VCaP (cell line): ENCODE measurements at regions not wholly inside any gene's neighbourhood (a gene's known extent, or its start where the extent isn't known, plus 50 kb on each side); places are given as distances from the start of the nearest gene placed in this dataset.
"Not testable (repeated sequence)": the region's sequence is repeated elsewhere in the genome, so short reads cannot be mapped to it uniquely, and the experiment has no call there.

Source experiments
- H3K27ac ChIP-seq: fragments of 450-650 bp; 2 replicates; pipeline ENCODE4 v1.5.1; 2017
- TF ChIP-seq, protein P1 (sequence below): fragments of 450-650 bp; conservative IDR thresholded peaks from 2 replicates; pipeline ENCODE4 v1.5.1; 2017; ENCODE audit warnings: mild to moderate bottlenecking, moderate library complexity

DNA sequence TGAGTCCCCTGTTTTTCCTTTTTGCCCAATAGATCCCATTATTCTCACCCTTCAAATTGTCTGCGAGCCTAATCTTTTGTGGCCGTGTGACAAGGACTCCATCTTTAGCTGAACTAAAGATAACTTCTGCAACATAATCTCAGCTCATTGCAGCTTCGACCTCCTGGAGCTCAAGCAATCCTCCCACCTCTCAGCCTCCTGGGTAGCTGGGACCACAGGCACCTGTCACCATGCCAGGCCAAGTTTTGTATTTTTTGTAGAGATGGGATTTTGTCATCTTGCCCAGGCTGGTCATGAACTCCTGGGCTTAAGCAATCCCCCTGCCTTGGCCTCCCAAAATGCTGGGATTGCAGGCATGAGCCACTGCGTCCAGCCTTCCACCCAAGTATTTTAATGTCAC lies 161.0 kb downstream of the GJA1 start:
- TF ChIP-seq, protein P1, sequence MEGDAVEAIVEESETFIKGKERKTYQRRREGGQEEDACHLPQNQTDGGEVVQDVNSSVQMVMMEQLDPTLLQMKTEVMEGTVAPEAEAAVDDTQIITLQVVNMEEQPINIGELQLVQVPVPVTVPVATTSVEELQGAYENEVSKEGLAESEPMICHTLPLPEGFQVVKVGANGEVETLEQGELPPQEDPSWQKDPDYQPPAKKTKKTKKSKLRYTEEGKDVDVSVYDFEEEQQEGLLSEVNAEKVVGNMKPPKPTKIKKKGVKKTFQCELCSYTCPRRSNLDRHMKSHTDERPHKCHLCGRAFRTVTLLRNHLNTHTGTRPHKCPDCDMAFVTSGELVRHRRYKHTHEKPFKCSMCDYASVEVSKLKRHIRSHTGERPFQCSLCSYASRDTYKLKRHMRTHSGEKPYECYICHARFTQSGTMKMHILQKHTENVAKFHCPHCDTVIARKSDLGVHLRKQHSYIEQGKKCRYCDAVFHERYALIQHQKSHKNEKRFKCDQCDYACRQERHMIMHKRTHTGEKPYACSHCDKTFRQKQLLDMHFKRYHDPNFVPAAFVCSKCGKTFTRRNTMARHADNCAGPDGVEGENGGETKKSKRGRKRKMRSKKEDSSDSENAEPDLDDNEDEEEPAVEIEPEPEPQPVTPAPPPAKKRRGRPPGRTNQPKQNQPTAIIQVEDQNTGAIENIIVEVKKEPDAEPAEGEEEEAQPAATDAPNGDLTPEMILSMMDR = no peak
- H3K27ac ChIP-seq = no peak overlapping the region

DNA sequence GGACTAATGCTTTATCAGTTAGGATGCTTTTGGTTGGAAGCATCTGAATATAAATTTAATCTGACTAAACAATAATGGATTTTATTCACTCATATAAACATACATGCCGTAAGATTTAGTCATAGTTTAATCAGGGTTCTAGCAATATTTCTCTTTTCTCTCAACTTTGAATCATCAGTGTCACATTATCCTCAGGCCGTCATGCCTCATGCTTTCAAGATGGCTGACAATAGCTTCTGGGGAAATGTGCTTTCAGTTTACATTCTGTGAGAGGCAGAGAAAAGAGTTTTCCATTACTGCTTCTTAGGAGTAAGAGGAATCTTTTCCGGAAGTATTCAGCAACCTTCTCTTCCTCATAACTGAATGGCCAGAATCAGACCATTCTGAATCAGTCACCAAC lies 162.2 kb downstream of the GJA1 start:
- TF ChIP-seq, protein P1 = no peak
- no peak overlapping the region for H3K27ac ChIP-seq

DNA sequence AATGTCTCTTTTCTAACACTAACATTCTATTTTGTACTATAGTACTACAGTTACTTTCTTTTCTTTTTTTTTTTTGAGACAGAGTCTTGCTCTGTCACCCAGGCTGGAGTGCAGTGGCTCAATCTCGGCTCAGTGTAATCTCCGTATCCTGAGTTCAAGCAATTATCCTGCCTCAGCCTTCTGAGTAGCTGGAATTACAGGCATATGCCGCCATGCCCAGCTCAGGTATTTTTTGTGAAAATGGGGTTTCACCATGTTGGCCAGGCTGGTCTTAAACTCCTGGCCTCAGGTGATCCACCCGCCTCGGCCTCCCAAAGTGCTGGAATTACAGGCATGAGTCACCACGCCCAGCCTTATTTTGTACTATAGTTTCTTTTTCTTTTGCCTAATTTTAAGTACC lies 163.9 kb downstream of the GJA1 start:
- H3K27ac ChIP-seq = not testable (repeated sequence)

DNA sequence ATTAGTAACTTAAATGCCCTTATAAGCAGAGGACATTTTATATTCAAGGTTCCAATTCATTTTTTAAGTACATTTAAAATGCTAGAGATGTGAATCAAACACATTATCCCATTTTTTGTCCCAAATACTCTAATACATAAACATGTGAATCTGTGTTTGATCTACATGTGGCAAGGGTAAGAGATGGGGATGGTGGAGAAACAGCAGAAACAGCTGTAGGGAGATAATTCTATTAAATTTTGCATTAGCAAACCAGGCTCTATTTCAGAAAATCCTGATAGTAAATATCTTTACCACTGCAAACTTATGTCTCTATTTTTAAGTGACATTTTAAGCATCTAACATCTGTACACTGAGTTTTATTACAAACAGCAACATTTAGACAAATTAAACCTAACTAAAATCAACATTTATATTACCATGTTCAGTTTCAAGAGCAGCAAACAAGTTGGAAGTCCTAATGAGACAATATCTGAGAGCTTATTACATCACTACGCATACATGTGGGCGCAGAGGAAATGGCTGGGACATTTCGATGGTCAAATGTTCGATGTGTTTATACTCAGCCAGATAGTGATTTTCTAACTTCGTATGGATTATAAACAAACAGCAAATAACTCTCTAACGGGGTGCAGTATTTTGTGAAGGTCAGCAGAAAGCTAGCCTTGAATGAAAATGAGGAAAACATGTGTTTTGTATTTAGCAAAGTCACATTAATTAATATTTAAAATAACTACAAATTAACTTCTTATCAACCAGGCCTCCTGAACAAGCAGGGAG lies 165.1 kb downstream of the GJA1 start:
- TF ChIP-seq, protein P1 = no peak
- H3K27ac ChIP-seq = no peak overlapping the region

DNA sequence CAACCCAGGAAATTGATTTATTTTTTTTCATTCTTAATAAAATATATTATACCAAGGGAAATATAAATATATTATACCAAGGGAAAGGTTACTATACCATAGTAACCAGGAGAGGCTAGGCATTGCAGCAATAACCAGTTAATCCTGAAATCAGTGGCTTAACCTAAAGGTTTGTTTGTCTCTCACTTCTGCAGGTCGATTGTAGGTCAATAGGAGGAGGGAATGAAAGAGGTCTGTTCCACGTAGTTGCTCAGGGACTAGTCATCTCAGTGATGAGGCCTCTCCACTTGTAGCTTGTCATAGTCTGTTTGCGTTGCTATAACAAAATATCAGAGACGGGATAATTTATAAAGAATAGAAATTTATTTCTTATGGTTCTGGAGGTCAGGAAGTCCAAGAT lies 168.0 kb downstream of the GJA1 start:
- TF ChIP-seq, protein P1 = no peak
- H3K27ac ChIP-seq = no peak overlapping the region

DNA sequence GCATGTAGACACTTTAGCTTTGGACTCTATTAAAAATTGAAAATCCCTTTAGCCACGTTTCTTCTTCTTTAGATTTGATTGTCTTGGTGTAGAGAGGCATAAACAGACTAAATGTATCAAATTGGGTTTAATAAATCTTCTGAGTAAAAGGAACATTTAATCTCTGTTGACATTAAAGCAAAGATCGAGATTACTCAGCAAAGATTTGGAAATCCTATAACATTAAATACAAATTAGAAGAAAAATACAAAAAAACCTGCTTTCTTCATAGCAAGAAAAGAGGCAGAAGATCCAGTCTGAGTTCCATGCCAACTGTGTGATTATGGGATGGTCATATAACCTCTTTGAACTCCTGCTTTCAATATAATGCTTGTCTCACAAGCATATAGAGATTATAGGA lies 172.3 kb downstream of the GJA1 start:
- no peak overlapping the region for H3K27ac ChIP-seq
- TF ChIP-seq, protein P1 = no peak

DNA sequence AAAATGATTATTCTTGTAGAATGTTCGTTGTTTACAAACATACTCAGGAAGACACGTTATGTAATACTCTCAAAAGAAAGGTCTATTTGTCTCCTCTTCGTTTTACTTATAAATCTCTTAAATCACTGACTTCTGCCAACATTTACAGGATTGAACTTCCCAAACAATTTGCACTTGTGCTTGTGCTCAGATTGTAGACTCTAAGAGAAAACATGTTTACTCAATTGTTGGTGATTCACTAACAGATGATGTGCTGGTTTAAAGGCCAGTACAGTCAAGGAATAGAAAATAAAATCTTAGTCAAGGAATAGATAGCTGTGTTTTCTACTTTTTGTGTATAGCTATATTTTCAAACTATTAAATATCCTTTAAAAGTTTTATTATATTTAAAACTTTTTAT lies 172.8 kb downstream of the GJA1 start:
- no peak overlapping the region for H3K27ac ChIP-seq
- TF ChIP-seq, protein P1 = no peak

DNA sequence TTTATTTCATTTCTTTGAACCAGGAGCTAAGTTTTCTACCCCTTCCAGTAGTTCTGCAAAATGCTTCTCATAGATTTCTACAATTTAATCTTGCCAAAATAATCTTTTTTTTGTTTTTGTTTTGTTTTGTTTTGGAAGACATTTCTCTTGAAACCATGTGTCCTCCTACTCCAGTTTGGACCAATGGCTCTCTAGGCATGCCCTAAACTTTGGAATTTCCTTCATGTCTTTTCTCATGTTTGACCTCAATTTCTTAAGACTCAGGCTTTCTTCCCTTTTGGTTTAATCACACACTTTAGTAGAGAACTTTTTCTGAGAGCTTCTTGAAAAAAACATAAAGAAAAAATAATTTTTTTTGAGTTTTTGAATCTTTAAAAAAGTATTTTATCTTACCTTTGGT lies 173.8 kb downstream of the GJA1 start:
- TF ChIP-seq, protein P1 = no peak
- H3K27ac ChIP-seq = no peak overlapping the region
